Dermis microvascular lymphatic vessel endothelial cell (primary cell): ENCODE measurements at regions not wholly inside any gene's neighbourhood (a gene's known extent, or its start where the extent isn't known, plus 50 kb on each side); places are given as distances from the start of the nearest gene placed in this dataset.
"Not testable (repeated sequence)": the region's sequence is repeated elsewhere in the genome, so short reads cannot be mapped to it uniquely, and the experiment has no call there.

ENCODE experiments used
- DNase-seq, 2 donors: peaks; one replicate each; pipeline versions ENCODE4 v3.0.0 to v3.0.0-alpha.2; 2010; ENCODE audit warnings: low read depth in 2 of 2

DNA sequence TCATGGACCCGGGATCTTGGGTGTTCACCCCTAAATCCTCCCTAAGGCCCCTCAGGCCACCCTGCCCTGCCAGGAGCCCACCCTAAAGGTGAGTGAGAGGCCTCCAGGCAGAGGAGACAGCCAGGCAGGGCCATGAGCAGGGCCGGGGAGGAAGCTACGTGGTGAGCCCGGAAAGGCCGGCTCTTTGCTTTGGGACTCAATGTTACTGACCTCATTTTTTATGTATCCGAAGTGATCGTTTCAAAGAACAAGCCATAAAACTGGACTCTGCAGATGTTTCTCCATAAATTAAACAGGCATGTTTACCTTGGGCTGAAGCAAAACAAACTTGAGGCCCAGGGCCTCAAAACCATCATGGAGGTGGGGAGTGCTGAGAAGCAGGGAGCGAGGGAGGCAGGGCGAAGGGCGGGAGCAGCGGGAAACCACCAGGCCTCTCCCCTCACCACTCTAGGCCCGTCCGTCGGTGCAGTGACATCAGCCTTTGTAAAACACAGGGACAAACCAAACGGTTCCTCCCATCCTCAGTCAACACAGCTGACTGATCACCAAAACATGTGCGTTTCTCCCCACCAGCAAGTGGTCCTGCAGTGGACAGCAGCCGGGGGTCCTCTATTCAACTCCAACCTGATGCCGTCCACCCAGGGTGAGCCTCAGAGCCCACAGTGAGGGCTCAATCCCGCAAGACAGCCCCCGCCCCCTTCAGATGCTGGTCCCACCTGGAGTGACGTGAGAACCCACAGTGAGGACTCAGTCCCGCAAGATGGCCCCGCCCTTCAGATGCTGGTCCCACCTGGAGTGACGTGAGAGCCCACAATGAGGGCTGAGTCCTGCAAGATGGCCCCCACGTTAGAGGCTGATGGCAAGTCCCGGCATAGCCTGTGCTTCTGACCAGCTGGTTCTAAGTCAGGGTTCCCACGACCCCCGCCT lies 102.9 kb upstream of the LRPAP1 start:
- DNase-seq, result no peak

DNA sequence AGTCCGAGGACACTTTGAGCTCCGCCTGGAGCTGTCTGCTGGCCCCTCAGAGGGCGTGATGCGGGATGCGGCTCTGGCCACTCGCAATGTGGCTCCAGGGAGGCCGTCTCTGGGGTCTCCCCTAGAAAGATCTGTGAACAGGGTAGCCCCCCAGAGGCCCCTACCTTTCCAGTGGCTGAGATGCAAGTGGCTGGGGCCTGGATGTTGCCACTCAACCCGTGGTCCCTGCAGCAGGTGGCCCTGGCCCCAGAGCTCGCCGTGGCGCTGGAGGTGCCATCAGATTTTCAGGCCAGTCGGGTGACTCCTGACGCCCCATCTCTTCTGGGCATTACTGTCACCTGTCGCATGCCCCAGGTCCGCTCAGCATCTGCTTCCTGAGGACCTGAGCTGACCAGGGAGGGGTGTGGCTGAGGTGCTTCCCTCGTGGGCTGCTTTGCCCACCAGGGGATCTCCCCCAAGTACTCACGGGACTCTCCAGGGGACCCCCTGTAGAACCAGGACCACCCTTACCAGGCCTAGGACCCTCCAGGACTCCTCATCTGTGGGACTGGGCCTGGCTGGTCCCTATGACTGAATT lies 102.1 kb upstream of the LRPAP1 start:
- DNase-seq, result no peak

DNA sequence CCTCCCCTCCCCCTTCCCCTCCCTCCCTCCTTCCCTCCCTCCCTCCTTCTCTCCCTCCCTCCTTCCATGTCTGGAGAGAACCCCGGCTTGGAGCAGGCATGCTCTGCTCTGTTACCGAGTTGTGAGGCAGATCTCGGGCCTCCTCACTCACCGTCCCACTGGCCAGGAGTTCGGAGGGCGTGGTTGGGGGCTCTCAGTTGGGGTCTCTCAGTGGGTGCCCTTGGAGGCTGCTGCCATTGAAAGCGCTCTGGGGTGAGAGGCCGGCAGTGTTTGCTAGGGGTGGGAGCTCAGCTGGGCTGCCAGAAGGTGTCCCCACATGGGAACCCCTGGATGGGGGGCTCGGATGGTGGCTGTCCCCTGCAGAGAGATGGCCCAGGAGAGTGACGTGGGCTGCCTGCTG lies 101.1 kb upstream of the LRPAP1 start:
- not testable (repeated sequence) for DNase-seq

DNA sequence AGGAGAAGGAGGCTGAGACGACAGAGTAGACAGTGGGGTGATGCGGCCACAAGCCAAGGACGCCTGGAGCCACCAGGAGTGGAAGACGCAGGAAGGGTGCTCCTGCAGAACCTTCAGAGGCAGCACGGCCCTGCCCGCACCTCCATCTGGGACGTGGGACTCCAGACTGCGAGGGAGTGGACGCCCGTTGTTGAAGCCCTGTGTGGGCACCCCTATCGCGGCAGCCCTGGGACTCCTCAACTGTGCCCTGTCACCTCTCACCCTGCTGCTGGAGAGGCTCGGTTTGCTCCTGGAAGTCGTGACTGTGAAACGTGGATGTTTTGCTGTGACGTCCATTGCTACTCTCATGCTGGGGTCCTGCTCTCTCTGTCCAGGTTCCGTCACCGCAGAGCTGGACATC lies 100.6 kb upstream of the LRPAP1 start:
- DNase-seq, result not testable (repeated sequence)

DNA sequence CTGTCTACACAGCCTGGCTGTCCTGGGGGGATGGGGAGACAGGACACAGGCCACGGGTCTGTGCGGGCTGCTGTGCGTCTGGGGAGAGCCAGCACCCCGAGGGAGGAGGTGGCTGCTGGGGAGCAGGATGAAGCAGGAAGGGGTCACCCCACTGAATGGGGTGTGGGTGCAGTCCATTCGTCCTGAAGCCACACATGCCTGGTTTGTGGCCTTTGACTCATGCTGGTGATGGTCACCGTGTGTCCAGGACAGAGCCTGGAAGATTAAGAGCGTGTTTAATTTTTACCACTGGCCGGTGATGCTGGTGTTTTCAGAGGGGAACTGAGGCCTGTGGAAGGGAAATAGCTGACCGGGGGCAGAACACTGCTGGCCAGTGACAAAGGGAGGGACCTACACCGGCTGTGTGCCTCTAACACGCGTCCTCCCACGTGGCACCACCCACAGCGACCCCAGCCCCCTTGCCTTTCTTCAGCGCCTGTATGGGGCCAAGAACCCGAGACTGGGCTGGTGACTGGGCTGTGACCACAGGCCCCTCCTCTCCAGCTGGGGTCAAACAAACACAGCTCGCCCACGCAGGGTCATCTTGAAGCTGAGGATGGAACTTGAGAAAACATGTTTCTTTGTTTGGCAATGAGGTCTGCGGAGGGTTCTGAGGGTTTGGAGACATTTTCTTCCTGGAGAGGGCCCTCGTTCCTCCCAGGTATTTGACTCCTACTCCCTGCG lies 99.5 kb upstream of the LRPAP1 start:
- not testable (repeated sequence) for DNase-seq

DNA sequence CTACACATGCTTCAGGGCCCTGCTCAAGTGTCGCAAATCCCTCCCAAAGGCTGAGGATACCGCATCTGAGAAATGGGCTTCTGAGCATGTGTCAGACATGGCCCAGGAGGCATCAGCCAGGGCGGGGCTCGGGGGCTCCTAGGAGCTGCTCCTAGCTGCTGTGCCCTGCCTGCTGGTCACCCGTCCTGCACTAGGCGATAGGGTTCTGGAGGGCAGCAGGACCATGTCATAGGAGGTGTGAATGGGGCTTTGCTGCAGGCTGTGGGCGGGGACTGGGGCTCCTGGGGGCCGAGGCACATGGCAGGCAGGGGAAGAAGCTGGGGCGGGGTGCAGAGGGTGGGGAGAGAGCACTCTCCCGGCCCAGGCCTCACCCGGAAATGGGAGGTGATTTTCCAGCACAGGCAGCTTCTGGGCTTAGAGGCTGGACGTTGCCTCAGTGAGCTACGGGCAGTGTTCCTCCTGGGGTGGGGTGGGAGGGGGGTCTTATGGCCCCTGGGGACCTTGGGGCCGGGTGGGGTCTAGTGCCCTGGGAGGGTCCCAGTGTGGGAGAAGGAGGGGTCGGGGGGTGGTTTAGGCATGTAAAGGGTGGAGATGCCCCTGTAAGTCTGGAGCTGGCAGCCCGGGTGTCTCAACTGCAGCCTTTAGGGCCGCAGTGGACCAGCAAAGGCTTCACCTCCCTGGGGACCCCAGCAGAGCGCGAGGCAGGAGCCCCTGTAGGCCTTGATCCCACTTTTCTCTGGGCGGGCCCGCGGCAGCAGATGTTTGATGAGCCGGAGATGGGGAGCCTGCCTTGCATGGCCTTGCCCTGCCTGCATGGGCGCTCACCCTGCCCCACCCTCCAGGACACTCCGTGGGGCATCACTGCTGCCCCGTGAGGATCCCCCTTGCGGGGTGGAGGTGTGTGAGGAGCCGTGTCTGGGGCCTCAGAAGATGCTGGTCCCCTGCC lies 98.6 kb upstream of the LRPAP1 start:
- no peak for DNase-seq

DNA sequence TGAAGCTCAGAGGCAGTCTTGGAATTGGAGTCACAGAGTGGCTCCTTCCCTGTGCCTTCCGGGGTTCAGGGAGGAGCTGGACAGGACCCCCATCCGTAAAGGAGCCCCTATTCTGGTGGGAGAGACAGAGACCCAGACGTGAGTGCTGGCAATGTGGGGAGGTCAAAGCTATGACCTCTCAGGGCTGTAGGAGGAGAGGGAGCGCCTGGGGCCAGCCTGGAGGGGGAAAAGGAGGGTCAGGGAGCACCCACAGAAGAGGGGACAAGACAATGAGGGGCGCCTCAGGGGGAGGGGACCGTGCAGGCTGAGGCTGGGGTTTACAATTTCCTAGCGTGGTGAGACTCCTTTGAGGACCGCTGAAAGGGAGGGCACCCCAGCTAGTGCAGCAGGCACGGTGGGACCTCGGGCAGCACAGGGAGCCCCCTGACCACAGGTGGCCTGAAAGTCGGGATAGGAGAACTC lies 97.9 kb upstream of the LRPAP1 start:
- no peak for DNase-seq

DNA sequence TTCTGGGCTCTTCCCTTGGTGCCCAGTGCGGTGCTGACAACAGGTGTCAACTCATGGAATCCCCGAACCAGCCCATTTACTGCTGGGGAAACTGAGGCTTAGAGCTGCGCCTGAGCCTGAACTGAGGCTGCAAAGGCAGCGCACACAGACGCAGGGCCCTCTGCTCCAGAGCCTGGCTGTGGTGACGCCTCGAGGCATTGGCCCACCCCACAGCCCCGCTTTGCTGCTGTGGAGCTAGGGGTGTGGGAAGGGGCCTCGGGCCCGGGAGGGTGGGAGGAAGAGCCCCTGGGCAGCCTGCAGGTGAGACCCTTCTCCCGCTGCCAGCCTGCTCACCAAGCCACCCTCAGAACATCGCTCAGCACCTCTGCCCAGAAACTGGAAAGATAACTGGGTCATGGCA lies 97.4 kb upstream of the LRPAP1 start:
- DNase-seq, result no peak

DNA sequence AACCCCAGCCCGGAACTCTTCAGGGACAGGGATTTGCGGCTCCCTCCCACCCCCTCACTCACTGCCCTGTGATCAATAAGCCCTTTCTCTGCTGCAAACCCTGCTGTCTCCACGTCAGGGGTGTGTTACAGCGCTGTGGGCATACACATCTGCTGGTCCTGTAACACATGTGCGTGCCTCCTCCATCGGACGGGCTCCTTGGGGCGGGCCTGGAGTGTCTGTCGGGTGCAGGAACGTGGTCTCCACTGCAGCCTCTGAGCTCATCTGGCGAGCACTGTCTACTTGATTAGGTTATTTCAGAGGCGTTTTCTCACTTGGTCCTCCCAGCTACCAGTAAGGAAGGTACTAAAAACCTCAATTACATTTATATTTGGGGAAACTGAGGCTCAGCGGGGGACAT lies 97.0 kb upstream of the LRPAP1 start:
- not testable (repeated sequence) for DNase-seq

DNA sequence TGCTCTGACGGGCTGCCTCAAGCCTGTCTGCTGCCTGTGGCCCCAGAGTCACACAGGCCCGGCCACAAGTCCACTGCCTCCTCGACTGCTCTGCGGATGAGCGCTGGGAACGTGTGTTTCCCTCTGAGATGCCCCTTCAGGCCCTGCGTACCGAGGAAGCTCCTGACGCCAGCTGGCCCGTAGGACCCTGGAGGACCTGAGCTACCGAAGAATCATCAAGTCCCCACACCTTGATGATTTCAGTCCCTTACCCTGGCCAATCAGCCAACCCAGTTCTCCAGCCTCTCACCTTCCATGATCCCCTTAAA lies 96.6 kb upstream of the LRPAP1 start:
- DNase-seq, result no peak

DNA sequence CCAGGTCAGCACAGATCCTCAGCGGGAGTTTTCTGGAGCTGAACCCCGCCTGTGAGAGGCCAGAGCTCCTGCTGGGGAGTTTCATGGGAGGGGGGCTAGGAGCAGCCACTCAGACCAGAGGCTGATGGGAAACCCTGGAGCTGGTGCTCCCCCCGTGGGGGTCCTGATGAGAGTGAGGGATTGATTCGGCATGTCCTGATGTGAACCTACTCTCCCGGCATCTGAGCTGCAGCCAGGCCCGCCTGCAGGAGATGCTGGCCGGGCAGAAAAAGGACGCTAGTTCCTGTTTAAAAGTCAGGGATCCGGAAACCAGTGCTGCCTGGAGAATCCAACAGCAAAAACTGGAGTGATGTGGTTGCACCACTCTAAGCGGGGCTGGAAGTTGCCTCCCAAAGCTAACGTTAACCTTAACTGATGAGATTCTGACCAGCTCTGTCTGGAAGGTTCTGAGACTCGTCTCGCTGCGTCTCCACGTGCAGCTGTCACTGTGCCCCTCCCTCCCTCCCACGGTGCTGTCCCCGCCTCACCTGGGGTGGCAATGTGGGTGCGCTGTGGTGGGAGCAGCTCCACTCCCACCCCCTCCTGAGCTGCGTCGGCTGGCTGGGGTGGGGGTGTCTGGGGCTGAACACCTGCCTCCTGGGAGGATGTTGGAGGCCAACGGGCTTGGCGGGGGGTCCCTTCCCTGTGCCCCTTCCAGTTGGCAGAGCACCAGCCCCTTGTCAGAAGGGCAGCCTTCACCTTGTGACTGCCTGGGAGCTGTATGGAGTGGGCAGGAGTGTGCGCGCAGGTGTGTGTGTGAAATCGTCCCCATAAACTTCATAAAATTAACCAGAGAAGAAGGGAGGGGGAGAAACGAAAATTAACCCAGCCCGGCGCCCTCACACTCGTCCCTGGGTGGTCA lies 96.0 kb upstream of the LRPAP1 start:
- not testable (repeated sequence) for DNase-seq

DNA sequence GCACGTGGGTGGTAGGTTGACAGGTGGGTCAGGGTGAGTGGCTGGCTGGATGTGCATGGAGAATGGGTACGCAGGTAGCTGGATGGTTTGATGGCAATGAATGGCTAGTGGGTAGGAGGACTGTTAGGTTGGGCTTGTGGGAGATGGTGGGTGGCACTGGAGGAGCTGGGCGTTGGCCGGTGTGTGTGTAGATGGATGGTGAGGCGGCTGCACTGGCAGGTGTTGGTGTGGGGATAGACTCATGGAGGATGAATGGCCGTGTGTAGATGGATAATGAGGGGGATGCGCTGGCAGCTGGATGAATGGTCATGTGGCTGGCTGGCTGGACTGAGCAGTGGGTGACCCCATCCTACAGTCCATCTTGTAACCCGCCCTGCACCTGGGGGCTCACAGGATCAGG lies 95.2 kb upstream of the LRPAP1 start:
- not testable (repeated sequence) for DNase-seq

DNA sequence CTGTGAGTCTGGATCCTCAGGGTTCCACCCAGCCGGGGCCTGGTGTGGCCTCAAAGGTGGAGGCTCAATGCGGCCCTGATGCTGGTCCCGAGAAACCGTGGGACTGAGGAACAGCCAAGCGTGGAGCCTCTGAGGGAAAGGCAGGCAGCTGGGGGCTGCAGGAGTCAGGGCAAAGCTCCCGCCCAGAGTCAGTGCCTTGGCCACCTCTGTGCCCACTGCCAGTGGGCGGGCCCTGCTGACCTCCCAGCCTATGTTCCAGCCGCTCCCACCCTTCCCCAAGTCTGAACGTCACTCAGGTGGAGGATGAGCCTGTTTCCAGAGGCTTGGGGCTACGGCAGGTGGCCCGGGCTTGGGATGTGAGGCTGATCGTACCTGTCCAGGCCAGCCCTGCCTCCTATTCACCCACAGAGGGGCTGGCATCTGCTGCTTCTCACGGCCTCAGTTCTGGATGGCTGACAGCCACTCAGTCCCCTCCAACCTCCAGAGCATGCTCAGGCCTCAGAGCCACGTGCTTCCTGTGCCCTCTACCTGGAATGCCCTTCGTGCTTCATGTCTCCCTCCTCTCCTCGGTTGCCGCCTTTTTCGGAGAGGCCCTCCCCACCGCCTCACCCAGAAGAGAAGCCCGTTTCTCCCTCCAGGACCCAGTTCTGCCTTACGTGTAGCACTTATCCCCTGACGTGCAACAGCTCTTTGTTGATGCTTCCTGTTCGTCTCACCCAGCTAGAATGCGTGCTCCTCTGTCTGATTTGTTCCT lies 94.1 kb upstream of the LRPAP1 start:
- DNase-seq, result not testable (repeated sequence)

DNA sequence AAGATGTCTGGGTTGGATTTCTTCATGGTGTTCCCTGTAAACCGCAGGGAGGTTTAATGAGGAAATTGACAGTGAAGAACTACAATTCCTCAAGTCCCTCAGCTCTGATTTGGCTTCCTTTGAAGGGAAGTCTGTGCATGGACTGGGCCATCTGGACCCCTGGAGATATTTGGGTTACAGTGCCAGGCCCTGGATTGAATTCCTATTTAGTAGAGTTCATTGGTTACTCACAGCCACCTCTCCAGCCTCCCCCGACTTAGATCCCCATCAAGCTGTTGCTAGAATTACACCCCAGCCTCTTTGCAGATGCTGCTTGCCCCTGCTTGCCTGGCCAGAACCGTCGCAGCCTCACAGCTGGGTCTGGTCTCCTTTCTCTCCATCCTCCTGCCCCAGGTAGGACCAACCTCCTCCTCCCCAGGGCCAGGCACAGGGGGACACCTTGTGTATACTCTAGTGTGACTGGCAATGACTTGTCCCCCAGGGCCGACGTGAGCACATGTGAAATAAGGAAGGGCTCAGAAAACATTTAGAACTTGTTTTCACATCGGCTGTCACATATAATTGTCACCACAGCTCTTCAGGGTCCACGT lies 93.2 kb upstream of the LRPAP1 start:
- DNase-seq, result not testable (repeated sequence)

DNA sequence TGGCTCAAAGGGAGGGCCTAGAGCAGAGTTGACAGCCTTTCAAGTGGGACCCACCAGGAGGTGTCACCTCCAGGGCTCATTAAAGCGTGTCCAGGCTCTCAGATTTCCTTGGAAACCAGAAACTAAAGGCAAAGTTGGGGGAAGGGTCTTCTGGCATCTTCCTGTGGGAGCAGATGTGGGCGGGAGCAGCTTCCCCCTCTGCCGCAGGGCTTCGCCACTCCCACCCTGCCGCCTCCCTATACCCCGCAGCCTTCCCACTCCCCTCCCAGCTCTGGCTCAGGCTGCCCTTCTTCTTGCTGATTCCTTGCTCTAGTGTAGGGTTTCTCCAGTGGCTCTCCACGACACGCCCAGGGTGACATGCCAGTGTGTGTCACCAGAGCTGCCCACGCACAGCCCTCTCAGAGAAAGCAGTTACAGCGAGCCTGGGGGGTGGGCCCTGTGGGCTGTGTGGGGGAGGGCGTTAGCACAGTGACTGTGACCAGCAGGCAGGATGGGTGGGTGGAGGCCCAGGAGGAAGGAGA lies 91.6 kb upstream of the LRPAP1 start:
- not testable (repeated sequence) for DNase-seq

DNA sequence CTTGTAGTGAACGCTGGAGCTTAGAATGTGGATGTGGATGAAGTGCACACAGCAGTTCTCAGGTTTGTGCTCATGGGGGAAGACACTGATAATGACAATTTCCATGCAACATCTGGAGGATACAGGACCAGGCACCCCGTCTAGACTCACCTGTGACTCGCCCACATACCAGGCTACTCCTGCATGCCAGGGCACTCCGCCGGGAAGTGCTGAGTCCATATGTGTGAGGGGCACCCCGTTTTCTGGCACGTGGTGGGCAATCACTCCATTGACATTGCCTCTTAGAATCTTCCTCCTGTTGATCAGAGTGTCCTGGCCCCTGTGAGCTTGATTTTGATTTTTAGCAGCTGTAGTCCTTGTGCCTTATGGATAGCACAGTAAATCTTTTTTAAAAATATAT lies 90.9 kb upstream of the LRPAP1 start:
- DNase-seq, result no peak

DNA sequence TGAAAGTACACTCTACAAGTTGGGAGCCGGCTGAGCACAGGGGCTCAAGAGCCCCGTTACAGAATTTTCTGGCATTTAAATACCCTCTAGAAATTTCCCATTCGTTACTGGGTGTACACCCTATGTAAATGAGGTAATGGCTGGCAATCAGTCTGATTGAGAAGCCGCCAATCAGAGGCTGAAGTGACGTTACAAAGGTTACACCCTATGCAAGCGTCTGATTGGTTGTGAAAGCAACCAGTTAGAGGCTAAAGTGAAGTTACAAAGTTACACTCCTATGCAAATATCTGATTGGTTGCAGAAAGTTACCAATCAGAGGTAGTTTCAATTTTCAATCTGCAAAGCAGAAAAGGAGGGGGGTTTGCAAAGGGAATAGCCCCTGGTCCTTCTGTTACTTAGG lies 88.1 kb upstream of the LRPAP1 start:
- DNase-seq, result peak; percentile 9 to 17

DNA sequence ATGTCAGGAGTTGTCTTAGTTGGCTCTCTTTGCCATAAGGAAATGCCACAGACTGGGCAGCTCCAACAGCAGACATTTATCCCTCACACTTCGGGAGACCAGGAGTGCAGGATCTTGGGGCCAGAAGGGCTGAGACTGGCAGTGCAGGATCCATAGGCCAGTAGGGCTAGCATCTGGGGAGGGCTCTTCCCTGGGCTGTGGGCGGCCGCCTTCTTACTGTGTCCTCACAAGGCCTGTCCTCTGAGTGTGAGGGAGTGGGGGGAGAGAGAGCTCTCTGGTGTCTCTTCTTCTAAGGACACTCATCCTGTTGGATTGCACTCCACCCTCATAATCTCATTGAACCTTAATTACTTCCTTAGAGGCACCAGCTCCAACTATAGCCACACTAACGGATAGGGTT lies 87.5 kb upstream of the LRPAP1 start:
- not testable (repeated sequence) for DNase-seq

DNA sequence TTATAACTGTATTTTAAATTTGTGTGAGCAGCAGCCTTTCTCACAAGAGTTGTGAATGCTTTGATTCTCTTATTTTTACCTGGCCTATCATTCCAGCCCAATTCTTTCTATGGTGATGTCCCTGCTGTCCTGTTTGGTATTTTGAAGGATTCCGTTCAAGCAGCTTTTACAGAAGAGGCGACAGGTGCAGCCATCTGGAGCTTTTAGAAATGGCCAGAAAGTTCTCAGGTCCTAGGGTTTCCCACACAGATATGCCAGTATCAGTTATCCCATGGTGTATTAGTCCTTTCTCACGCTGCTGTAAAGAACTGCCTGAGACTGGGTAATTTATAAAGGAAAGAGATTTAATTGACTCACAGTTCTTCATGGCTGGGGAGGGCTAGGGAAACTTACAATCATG lies 86.1 kb upstream of the LRPAP1 start:
- DNase-seq, result not testable (repeated sequence)
